ENCODE measurements at regions not wholly inside any gene's neighbourhood (a gene's known extent, or its start where the extent isn't known, plus 50 kb on each side); places are given as distances from the start of the nearest gene placed in this dataset.

DNA sequence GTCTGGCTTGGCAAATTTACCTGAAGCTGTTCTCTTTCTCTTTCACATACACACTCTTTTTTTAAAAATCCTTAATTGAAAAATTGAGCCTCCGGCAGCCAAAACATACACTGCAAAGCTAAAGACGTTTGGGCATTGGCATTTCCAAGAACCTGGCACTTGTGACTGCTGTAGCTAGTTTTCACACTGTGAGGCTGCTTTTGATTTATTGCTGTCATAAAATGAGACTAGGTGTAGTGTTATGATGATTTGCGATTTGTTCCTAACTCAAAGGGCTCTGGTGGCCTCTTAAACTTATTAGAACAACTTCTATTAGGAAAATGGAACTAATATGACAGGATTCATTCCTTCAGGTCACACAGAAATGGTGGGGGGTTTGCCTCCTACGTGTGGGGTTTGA lies 377.1 kb upstream of the FAR2 start:
- no peak for DNase-seq (ENCODE audit: low spot score)

DNA sequence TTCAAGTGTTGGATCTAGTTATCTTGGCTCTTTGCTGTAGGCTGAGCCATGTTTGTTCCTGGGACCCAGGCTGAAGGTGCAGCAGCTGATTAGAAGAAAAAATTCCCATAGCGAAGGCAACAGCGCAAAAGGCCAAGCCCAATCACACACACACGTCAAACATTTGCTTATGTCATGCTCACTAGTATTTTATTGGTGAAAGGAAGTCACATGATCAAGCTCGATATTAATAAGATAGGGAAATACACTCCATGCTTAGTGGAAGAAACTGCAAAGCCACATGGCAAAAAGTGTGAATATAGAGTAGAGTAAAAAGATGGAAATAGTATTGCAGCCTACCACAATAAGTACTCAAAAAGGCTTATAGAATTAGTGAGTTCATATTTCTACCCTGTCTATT lies 373.5 kb upstream of the FAR2 start:
- no peak for DNase-seq (ENCODE audit: low spot score)

DNA sequence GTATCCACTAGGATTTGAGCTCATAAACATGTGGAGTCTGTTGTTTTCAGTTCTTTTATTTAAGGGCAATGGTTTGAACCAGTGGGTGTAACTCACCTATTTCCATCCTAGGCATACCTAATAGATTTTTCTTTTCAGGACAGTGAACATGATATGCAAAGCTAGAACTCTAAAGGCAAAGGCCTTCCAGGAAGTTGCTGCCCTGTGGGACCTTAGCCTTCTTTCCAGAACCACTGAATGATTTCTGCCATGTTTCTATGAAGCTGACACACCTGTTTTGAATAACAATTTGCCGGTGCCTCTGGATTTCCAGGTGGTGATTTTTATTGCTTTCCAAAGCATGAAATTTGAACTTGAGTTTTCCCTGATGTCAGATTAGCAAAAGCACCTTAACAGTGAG lies 372.9 kb upstream of the FAR2 start:
- no peak for DNase-seq (ENCODE audit: low spot score)

DNA sequence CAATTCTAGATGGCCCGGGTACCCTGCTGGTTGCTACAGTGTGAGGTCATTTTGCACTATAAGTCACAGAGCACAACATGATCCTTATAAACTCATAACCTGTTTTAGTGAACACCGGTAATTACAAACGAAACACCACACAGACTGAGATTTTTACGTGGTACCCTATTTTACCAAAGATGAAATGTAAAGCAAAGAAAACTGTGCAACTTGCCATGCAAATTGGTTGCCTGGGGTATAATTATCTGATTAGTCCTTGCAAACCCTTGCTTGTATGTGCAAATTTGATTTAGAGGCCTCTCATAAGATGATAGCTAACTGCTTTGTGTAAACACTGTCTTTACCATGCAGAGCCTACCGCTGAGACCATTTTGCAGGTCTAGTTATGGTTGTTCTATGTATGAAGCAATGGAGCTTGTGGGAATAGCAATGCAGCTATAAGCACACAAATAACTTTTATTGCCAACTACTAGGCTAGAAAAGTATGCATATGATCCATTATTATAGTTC lies 372.1 kb upstream of the FAR2 start:
- DNase-seq (ENCODE audit: low spot score): no peak

DNA sequence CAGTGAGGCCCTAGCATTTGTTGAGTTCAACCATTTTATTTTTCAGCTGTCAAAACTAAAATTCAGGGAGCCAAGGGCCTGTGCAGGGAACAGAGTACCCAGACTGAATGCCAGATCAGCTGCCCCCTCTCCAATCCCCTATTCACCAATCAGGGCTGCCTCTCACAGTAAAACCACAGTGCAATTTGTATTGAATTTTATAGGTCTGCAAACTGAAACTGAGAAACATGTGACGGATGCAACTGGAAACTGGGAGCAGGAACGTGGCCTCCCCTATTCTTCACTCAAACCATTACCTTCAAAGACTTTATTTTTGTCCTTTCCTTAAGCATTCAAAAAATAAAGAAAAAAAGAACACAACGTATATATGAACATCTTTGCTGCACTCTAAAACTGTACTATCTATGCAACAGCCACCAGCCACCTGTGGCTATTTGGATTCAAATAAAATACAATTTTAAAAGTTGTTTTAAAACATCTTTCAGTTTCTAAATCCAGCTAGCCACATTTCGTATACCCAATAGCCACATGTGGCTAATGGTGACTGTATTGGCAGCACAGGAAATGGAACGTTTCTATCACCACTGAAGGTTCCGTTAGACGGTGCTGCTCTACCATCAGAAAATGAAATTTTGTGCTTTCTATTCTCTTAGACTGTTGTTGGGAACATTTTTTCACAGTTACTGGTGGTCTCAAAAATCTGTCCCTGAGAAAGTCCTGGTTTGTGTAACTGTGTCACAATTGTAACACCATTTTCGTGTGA lies 371.3 kb upstream of the FAR2 start:
- DNase-seq (ENCODE audit: low spot score): no peak

DNA sequence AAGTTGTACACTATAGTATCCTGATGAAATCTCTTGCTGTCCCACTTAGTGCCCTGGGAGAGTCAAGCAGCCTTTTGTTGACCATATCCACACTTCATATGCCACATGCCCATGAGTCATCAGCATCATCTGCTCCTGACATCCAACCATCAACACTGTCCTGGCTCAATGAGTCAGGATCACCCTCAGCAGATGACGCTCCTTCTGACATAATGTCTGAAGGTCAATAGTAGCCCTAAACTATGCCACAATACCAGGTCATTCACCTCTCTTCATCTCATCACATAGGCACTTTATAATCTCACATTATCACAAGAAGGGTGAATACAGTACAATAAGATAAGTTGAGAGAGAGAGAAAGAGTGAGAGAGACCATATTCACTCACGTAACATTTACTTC lies 369.0 kb upstream of the FAR2 start:
- DNase-seq (ENCODE audit: low spot score): no peak

DNA sequence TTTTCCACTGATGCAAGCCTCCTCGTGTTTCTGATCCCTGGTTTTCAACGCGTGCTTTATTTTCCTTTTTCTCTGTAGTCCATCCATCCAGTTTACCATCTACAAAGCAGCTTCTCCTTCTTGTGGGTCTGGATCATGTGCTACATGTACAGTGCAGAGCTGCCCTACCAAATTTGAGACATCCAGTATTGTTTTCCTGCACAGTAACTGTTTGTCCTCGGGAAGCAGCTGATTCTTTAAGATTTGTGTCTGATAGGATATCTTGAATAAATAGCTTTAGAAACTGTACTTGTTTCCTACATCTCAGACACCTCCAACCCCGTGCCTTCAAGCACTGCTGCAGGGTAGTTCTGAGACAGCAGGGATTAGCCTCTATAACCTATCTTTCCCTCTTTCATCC lies 368.1 kb upstream of the FAR2 start:
- DNase-seq (ENCODE audit: low spot score): no peak

DNA sequence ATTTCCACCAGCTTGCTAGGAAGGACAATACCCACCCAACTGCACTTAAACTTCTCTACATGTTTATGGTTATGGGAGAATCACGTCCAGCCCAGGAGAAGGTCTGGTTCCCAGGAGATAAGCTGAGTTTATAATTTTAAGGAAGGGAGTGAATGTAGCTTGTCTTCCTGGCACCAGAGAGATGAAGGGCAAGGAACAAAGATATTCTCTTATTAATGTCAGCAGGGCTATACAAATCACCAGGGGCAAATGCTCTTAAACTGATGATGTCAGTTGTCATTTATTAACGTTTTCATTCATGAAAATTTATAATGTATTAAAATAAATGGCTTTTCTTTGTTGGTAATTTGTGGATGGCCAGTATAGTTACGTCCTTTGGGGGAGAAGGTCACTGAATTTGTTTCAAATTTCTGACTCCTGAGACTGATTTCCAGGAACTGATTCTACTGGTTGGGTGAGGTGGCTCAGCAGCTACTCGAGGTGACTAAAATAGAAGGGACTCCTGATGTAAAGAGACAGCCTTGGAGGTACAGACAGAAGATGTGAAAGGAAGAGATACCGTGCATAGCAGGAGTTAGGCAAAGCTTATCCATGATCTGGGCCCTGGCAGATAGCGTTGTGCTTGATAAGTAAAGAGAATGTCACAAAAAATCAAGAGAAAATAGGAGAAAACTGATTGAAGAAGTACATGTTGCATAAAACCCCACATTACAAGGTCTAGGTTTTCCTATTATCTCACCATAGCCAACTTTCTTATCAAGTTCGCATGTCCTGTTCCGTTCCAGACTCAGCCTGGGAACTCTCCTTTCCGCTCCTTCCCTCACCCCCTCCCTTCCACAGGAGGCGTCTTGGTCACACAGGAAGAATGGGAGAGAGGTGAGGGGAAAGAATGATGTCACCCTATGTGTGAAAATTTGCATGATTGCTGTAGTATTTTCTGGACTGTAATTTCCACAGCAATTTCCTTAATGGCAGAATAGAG lies 367.1 kb upstream of the FAR2 start:
- DNase-seq (ENCODE audit: low spot score): no peak

DNA sequence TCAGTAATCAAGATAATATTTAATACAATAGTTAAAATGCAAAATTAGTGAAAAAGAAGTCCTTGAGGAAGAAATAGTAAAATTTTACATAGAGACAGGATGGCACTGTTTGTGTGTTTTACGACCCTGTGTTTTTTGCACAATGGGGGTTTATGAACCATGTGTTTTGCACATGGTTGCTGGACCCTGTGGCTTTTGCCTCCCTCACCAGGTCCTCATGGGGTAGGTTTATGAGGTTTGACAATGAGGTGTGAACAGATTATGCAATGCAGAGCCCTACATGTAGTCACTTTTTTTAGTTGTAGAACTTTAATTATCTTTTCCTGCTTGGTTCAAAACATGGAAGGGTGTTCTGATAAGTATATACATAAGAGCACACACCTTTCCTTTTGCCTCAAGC lies 366.3 kb upstream of the FAR2 start:
- DNase-seq (ENCODE audit: low spot score): no peak

DNA sequence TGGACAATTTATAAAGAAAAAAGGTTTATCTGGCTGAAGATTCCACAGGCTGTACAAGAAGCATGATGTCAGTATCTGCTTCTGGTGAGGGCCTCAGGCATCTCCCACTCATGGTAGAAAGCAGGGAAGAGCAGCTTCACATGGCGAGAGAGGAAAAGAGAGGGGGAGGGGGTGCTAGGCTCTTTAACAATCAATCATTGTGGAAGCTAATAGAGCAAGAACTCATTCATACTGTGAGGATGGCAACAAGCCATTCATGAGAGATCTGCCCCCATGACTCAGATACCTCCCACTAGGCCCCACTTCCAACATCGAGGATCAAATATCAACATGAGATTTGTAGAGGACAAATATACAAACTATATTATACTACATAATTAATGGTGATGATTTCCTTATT lies 361.9 kb upstream of the FAR2 start:
- DNase-seq (ENCODE audit: low spot score): peak; percentile 61

DNA sequence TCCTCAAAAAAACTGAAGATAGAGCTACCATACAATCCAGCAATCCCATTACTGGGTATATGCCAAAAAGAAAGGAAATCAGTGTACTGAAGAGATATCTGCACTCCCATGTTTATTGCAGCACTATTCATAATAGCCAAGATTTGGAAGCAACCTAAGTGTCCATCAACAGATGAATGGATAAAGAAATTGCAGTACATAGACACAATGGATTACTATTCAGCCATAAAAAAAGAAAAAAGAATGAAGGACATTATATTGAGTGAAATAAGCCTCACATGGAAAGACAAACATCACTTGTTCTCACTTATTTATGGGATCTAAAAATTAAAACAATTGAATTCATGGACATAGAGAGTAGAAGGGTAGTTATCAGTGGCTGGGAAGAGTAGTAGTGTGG lies 360.8 kb upstream of the FAR2 start:
- DNase-seq (ENCODE audit: low spot score): peak; percentile 42

DNA sequence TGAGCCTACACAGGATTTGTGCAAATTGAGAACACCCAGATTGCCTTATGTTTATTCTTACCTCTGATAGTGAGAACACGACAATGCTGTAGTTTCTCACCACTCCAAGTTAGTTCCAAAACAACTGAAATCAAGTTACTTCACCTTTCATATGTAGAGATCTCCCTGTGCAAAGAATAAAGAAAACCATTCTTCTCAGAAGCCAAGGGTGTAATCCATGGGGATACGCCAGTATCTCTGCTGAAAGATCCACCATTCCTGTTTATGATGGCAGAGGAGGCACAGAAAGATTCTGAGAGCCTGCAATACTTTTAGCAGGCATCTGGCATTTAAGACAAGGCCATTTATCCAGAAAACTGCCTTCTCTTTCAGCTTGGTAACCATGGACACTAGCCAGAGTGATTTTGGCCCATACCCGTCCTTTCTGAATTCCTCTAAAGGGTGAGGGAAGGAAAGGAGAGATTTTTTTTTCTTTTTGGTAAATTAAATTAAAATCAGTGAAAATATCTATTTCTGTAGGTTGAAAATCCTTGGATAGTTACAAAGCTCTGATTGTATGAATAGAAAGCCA lies 355.4 kb upstream of the FAR2 start:
- peak; percentile 47 for DNase-seq (ENCODE audit: low spot score)

DNA sequence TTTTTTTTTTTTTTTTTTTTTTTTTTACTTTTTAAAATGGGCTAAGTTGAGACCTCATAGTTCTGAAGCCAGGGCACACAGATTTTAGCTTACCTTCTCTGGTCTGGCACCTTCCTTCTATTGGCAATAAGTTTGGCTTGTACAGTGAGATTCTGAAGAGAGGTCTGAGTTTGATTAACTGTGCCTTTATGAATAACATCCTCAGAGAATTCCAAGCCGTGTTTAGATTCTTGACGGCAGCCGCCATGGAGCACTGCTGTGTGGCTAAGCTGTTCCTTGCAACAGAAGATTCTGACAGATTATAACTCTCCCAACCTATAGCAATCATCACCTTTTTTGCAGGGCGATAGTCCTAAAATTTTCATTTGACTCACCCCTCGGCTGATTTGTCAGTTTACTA lies 354.9 kb upstream of the FAR2 start:
- no peak for DNase-seq (ENCODE audit: low spot score)

DNA sequence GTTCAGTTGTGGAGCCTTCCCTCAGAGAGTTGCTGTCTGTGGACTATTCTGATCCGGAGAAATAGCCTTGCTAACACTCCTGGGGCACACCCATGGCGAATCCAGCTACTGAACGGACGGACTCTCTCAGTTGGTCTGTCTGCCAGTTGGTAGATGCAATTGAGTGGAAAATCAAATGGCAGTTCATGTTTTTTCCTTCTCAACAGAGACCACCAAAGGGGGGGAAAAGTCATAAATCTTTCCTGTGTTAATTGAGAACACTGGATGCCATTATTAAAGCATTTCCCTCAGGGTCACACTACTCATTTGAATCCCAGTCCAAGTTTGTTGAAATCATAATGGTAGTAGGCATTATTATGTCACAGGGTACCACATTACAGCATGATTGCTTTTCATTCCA lies 354.3 kb upstream of the FAR2 start:
- DNase-seq (ENCODE audit: low spot score): no peak

DNA sequence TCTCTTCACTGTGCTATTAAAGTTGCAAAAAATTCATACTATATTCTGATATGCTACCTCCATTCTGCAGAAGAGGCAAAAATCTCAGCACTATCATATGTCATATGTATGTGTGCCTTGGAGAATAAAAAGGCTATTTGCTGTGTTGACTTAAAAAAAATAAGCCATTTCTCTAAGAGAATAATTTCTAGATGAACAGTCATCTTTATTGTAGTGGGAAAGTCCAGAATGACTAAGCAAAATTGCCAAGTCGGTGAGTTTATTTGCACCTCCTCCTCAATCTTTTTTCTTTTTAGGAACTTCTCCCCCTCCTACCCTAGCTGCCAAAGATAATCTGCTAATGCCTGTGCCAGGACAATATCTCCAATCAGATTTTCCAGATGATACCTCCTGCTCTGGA lies 353.8 kb upstream of the FAR2 start:
- no peak for DNase-seq (ENCODE audit: low spot score)

DNA sequence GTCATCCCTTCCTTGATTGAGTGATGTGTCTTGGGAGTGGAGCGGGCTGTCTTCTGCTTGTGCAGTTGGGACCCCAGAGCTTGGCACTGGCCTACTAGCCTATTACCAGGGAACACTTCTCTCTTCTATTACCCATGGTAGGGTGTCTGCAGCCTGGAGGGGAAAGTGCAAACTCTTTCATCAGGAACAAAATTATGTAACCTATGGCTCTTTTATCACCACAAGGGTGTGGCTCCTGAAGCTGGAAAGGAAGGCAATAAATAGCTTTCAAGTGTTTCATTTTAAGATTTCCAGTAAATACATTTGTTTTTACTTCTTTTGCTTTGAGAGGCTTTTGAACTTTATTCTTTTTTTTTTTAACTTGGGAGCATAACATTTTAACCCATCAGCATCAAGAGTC lies 349.7 kb upstream of the FAR2 start:
- no peak for DNase-seq (ENCODE audit: low spot score)

DNA sequence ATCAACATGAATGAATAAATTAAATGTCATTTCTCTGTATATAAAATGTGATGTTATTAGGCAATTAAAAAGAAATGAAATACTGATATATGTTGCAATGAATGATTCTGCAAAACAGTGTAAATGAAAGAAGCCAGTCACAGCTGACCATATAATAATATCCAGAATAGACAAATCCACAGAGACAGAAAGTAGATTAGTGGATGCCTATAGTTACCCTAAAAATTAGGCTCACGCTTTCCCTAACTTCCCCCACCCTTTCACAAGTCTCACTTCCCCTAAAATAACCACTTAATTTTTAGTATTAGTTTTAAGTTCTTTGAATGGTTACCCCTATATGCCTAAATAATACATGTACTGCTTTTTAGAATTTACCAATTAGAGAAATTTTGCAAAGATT lies 348.9 kb upstream of the FAR2 start:
- DNase-seq (ENCODE audit: low spot score): no peak

DNA sequence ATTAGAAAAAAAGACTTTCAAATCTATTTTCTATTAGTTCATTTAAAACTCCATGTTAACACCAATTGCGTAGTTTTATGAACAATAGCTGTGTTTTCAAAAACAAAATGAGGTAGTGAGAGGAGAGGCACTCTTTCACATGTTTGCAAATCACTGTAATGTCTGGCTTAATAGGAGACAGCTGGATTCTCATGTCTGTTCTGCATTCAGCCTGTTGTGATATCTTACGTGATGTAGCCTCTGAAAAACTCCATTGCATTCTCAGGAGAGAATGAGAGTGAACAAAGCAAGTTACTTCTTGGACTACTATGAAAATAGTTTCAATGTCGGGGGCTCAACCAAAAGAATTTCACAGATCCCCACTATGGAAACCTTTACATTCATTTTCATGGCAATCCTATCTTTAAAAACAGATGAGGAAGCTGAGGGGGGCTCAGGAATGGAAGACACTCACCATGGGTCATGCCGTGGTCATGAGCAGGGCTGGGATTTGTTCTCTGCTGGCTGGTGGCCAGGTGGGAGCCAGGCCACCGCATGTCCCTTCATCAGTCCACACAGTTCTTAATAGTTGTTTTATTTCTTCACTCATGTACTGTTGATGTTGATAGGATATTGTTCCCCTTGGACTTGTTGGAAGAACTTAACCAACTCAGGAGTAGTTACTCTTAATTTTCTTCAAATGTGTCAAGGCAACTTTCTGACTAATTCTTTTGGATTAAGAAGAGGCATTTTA lies 346.2 kb upstream of the FAR2 start:
- DNase-seq (ENCODE audit: low spot score): no peak

DNA sequence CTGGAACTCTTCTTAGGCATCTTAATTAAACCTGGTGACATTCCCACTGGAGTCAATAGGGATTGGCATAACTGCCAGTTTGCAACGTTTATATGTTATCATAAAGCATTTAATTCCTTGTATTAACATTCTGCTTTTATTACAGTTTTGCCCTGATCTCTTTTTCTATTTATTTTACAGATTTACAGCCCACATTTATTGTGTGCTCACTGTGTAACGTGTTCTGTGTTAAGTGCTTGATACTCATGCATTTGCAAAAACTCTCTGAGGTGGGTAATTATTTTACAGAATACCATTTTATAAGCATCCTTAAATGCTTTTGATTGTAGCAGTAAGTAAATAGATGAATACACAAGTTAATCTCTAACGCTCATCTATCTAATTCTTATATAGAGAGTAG lies 341.5 kb upstream of the FAR2 start:
- DNase-seq (ENCODE audit: low spot score): no peak

DNA sequence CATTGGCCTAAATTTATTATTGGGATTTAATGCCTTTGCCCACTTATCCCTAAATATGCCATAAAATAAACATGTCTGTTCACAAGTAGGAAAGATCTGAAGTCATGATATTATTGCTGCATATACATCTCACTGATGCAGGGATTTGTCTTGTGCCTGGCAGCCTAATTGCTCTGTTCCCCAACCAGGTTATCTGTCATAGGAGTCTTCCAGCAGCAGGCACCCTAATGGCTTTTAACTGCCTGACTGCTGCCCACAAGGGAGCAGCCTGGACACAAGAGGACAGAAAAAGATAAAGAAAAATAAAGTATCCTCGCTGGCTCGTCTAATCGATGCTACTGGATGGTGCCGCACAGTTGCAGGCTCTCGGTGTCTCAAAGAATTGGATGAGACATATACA lies 337.6 kb upstream of the FAR2 start:
- DNase-seq (ENCODE audit: low spot score): no peak

DNA sequence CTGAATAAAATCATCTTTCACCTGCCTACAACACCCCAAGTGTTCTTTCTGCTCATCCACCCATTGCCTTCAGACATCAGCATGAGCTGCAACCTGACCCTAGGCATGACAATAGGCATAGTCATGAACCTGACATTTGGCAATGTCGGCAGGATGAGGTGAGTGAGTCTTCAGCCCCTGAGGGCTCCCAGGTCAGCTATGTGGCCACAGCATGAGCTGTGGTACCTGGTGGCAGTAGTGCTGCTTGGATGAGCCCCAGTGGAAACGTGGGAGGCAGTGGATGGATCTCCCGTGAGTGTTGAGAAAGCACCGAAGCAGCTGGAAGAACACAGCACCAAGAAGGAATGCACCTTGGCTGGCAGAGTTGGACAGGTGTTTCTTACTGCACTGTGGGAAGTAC lies 334.8 kb upstream of the FAR2 start:
- DNase-seq (ENCODE audit: low spot score): no peak

DNA sequence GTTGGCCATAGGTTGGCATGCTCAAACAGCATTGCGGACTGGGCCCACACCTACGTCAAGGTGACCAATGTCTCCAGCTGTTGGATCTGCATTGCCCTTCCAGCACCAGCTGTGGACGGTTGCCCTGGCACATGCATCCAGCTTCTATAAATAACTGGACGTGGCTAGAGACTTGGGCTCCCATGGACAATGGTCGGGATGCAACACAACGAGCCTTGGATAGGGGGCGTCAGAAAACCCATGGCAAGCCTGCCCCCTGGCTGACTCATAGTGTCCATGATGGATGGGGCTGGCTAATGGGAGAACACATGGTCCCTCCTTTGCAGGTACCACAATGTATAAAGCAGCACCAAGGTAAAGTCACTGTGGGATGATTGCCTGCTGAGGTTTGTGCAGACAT lies 331.6 kb upstream of the FAR2 start:
- DNase-seq (ENCODE audit: low spot score): no peak
